SK-N-SH treated with all-trans-retinoic acid at 6 μM for 48 hours (cell line): ENCODE measurements at regions not wholly inside any gene's neighbourhood (a gene's known extent, or its start where the extent isn't known, plus 50 kb on each side); places are given as distances from the start of the nearest gene placed in this dataset.
"Not testable (repeated sequence)": the region's sequence is repeated elsewhere in the genome, so short reads cannot be mapped to it uniquely, and the experiment has no call there.

Experiments
- ARNTL ChIP-seq: fragments of 450-650 bp; formaldehyde crosslinking; IDR thresholded peaks from 2 replicates; pipeline ENCODE4 v1.5.0; 2020; ENCODE audit warnings: low read depth, mild to moderate bottlenecking, moderate library complexity, borderline replicate concordance
- BACH2 ChIP-seq: fragments of 250-450 bp; sonication (Bioruptor Pico); IDR thresholded peaks from 2 replicates; pipeline ENCODE4 v1.9.0; 2021; ENCODE audit warnings: mild to moderate bottlenecking, borderline replicate concordance
- CSRNP3 ChIP-seq: fragments of 250-450 bp; sonication (Bioruptor Pico); IDR thresholded peaks from 2 replicates; pipeline ENCODE4 v1.5.1; 2021; ENCODE audit warnings: mild to moderate bottlenecking, moderate library complexity
- ESRRG ChIP-seq: fragments of 250-450 bp; sonication (Bioruptor Pico); IDR thresholded peaks from 2 replicates; pipeline ENCODE4 v1.6.1; 2021; ENCODE audit warnings: mild to moderate bottlenecking
- ISL1 ChIP-seq: fragments of 250-450 bp; sonication (Bioruptor Pico); IDR thresholded peaks from 2 replicates; pipeline ENCODE4 v2.1.2; 2022; ENCODE audit warnings: mild to moderate bottlenecking, moderate library complexity
- OSR1 ChIP-seq: fragments of 250-450 bp; sonication (Bioruptor Pico); IDR thresholded peaks from 2 replicates; pipeline ENCODE4 v1.8.0; 2022; ENCODE audit warnings: moderate library complexity, mild to moderate bottlenecking, inconsistent platforms
- PATZ1 ChIP-seq: fragments of 250-450 bp; sonication (Bioruptor Pico); IDR thresholded peaks from 2 replicates; pipeline ENCODE4 v1.8.0; 2020; ENCODE audit warnings: mild to moderate bottlenecking, moderate library complexity, borderline replicate concordance
- RARB ChIP-seq: fragments of 250-450 bp; sonication (Bioruptor Pico); IDR thresholded peaks from 2 replicates; pipeline ENCODE4 v1.8.0; 2021; ENCODE audit warnings: mild to moderate bottlenecking, moderate library complexity
- TOX ChIP-seq: fragments of 250-450 bp; sonication (Bioruptor Pico); IDR thresholded peaks from 2 replicates; pipeline ENCODE4 v1.8.0; 2021; ENCODE audit warnings: mild to moderate bottlenecking, moderate library complexity, borderline replicate concordance
- ZFP3 ChIP-seq: fragments of 250-450 bp; sonication (Bioruptor Pico); IDR thresholded peaks from 2 replicates; pipeline ENCODE4 v1.5.0; 2020; ENCODE audit warnings: mild to moderate bottlenecking, moderate library complexity
- ZFP30 ChIP-seq: fragments of 450-650 bp; formaldehyde crosslinking; IDR thresholded peaks from 2 replicates; pipeline ENCODE4 v1.5.0; 2022; ENCODE audit warnings: mild to moderate bottlenecking, moderate library complexity
- ZNF8 ChIP-seq: fragments of 450-650 bp; formaldehyde crosslinking; IDR thresholded peaks from 2 replicates; pipeline ENCODE4 v1.5.0; 2020; ENCODE audit warnings: mild to moderate bottlenecking, moderate library complexity

GRCh38 chr17:74134234-74134633 is 69.2 kb upstream of the RPL38 start:
- TF ChIP-seq CSRNP3 (CRISPR knock-in tag); ZFP3; PATZ1 (CRISPR knock-in tag); ZFP30 (CRISPR knock-in tag); ARNTL (CRISPR knock-in tag); ISL1 (CRISPR knock-in tag); ZNF8 (CRISPR knock-in tag); OSR1 (CRISPR knock-in tag); BACH2 (CRISPR knock-in tag); RARB (CRISPR knock-in tag); TOX; ESRRG (CRISPR knock-in tag): not testable (repeated sequence)
